GM12892 (cell line): ENCODE measurements at regions not wholly inside any gene's neighbourhood (a gene's known extent, or its start where the extent isn't known, plus 50 kb on each side); places are given as distances from the start of the nearest gene placed in this dataset.

Source experiments
- POLR2A ChIP-seq: IDR thresholded peaks from 2 replicates; pipeline ENCODE4 v1.6.1; 2011; ENCODE audit warnings: low read depth, low read length, control low read depth
- POLR2AphosphoS5 ChIP-seq: IDR thresholded peaks from 2 replicates; pipeline ENCODE4 v1.6.1; 2011; ENCODE audit warnings: low read depth, low read length, control low read depth

DNA sequence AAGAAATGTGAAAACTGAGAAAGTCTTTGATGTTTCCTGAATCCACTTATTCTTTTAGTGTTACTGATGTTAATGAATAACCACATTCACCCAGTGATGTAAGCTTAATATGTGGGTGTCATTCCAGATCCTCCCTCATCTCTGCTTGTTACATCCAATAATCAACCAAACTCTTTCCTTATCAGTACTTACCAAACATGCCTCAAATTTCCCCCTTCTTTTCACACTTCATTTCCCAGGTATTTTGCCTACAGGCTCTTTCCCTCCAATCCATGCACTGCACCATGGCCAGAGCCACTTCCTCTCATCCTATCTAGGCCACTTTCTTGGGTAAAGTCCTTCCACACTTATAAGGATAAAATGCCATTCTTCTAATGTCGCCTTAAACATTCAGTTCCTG is 451.5 kb downstream of the NPIPA7 start:
- TF ChIP-seq POLR2A = no peak
- no peak for TF ChIP-seq POLR2AphosphoS5
